Neural progenitor cell (in vitro differentiated cells): ENCODE measurements at regions not wholly inside any gene's neighbourhood (a gene's known extent, or its start where the extent isn't known, plus 50 kb on each side); places are given as distances from the start of the nearest gene placed in this dataset.

ENCODE experiments used
- DNase-seq: peaks from one replicate; pipeline ENCODE4 v3.0.0-alpha.2; 2016; ENCODE audit warnings: low spot score
- H2AFZ ChIP-seq: fragments of 200-600 bp; sonication (generic); replicated peaks from 2 replicates; pipeline ENCODE4 v1.6.1; 2016; ENCODE audit warnings: antibody characterized with exemption
- H3F3A ChIP-seq: fragments of 200-600 bp; sonication (generic); 2 replicates; pipeline ENCODE4 v1.6.1; 2016; ENCODE audit warnings: antibody characterized with exemption, low read depth
- H3K27ac ChIP-seq: fragments of 200-600 bp; sonication (generic); 2 replicates; pipeline ENCODE4 v1.5.1; 2016; ENCODE audit warnings: mild to moderate bottlenecking
- H3K27me3 ChIP-seq: fragments of 200-600 bp; sonication (generic); 2 replicates; pipeline ENCODE4 v1.6.1; 2016; ENCODE audit warnings: mild to moderate bottlenecking, moderate library complexity
- H3K36me3 ChIP-seq: fragments of 200-600 bp; sonication (generic); 2 replicates; pipeline ENCODE4 v1.5.1; 2016
- H3K4me1 ChIP-seq: fragments of 200-600 bp; sonication (generic); 2 replicates; pipeline ENCODE4 v1.6.1; 2016; ENCODE audit warnings: mixed run types
- H3K4me2 ChIP-seq: fragments of 200-600 bp; sonication (generic); 2 replicates; pipeline ENCODE4 v1.6.1; 2016
- H3K4me3 ChIP-seq: fragments of 200-600 bp; sonication (generic); 2 replicates; pipeline ENCODE4 v1.5.1; 2016
- H3K79me2 ChIP-seq: fragments of 200-600 bp; sonication (generic); 2 replicates; pipeline ENCODE4 v1.6.1; 2016; ENCODE audit warnings: low read depth
- H3K9ac ChIP-seq: fragments of 200-600 bp; sonication (generic); 2 replicates; pipeline ENCODE4 v1.6.1; 2016
- H3K9me3 ChIP-seq: fragments of 200-600 bp; sonication (generic); 2 replicates; pipeline ENCODE4 v1.5.1; 2016; ENCODE audit warnings: low read depth
- H4K20me1 ChIP-seq: fragments of 200-600 bp; sonication (generic); 2 replicates; pipeline ENCODE4 v1.6.1; 2016; ENCODE audit warnings: low read depth
- H3K27ac Mint-ChIP-seq: 3 replicates; pipeline ENCODE4 v1.8.0; 2021; ENCODE audit warnings: mixed read lengths
- H3K27me3 Mint-ChIP-seq: 2 replicates; pipeline ENCODE4 v1.8.0; 2022; ENCODE audit warnings: low read depth, mild to moderate bottlenecking, inconsistent platforms, moderate library complexity, mixed read lengths; ENCODE audit not compliant: insufficient read depth
- H3K36me3 Mint-ChIP-seq: 3 replicates; pipeline ENCODE4 v1.8.0; 2021; ENCODE audit warnings: mixed read lengths
- H3K4me1 Mint-ChIP-seq: 3 replicates; pipeline ENCODE4 v1.8.0; 2021; ENCODE audit warnings: mixed read lengths
- H3K4me3 Mint-ChIP-seq: 3 replicates; pipeline ENCODE4 v1.8.0; 2021; ENCODE audit warnings: mild to moderate bottlenecking, moderate library complexity, mixed read lengths
- H3K9me3 Mint-ChIP-seq: 3 replicates; pipeline ENCODE4 v1.8.0; 2020; ENCODE audit warnings: mixed read lengths
- CTCF ChIP-seq: fragments of 200-600 bp; sonication (generic); IDR thresholded peaks from 2 replicates; pipeline ENCODE4 v1.5.1; 2017; ENCODE audit warnings: antibody characterized with exemption, mild to moderate bottlenecking
- EZH2 ChIP-seq: fragments of 200-600 bp; sonication (generic); IDR thresholded peaks from 2 replicates; pipeline ENCODE4 v1.6.1; 2017; ENCODE audit warnings: antibody characterized with exemption, mild to moderate bottlenecking, moderate library complexity
- EZH2phosphoT487 ChIP-seq: fragments of 200-600 bp; sonication (generic); IDR thresholded peaks from 2 replicates; pipeline ENCODE4 v1.6.1; 2017; ENCODE audit warnings: antibody characterized with exemption

GRCh38 chr13:92938486-92939020, 288.1 kb upstream of the GPC6 start:
- Mint-ChIP-seq H3K4me3 (no peak overlapping the region), H3K4me1 (peaks cover 12% of the 10 kb centered on the region), H3K27me3 (no peaks in the 10 kb centered on the region), H3K27ac (no peak overlapping the region), H3K36me3 (no peaks in the 10 kb centered on the region), H3K9me3 (no peaks in the 10 kb centered on the region)
- no peaks in the 10 kb centered on the region for H4K20me1 ChIP-seq
- no peak overlapping the region for H3K27ac ChIP-seq
- H3K4me2 ChIP-seq = no peak overlapping the region
- no peaks in the 10 kb centered on the region for H3K27me3 ChIP-seq
- no peak overlapping the region for H3K9ac ChIP-seq
- DNase-seq = peak; percentile 4
- H3K79me2 ChIP-seq = no peaks in the 10 kb centered on the region
- H3K9me3 ChIP-seq = no peaks in the 10 kb centered on the region
- peak overlapping the region; percentile 66 for H2AFZ ChIP-seq
- no peak overlapping the region for H3K4me3 ChIP-seq
- peaks cover 3% of the 10 kb centered on the region for H3K4me1 ChIP-seq
- no peaks in the 10 kb centered on the region for H3F3A ChIP-seq
- H3K36me3 ChIP-seq = no peaks in the 10 kb centered on the region
- TF ChIP-seq CTCF = no peak
- TF ChIP-seq EZH2 = no peak
- TF ChIP-seq EZH2phosphoT487 = no peak

DNA sequence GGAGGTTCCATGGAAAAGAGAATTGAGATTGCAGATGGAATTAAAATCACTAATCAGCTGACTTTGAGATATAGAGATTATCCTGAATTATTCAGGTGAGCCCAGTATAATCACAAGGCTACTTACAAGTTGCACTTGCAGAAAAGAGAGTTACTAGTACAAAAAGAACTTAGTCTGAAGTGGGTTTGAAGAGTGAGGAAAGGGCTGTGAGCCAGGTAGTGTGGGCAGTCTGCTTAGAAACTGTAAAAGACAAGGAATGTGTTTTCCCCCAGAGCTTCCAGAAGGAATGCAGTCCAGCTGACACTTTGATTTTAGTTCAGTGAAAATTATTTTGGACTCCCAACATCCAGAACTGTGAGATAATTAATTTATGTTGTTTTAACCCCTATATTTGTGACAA, 285.4 kb upstream of the GPC6 start:
- DNase-seq = no peak
- H3K27ac Mint-ChIP-seq = no peak overlapping the region
- H4K20me1 ChIP-seq = no peaks in the 10 kb centered on the region

DNA sequence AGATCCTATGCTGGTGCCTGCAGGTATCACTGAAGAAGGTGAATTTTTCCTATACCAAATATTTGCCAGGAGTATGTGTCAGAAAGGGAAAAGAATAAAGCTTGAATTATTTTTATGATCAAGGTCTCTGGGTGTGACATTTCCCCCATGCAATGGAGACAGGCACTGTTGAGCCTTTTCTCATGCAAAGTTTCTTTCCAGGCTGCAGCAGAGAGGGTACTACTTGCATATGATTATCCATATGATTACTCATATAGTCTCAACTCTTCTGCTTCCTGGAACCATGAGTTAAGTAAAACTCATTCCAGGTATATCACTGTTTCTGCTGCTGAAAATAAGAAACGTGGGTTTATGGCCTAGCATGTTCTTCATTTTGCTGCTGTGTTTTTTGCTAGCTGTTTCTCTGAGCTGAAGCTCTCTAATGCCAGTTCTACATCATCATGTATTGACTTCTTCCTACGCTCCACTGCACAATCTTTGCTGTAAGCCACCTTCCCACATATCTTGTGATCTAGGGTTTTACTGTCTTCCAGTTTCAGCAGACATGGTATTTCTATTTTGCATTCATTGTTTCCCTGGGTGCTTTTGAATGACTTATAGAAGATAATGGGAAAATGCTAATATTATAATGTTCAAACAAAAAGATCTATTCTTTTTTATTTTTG, 278.7 kb upstream of the GPC6 start:
- no peaks in the 10 kb centered on the region for H3K36me3 ChIP-seq
- Mint-ChIP-seq H3K4me3 (no peak overlapping the region), H3K36me3 (no peaks in the 10 kb centered on the region), H3K9me3 (no peaks in the 10 kb centered on the region), H3K27me3 (no peaks in the 10 kb centered on the region), H3K4me1 (peaks cover 8% of the 10 kb centered on the region), H3K27ac (no peak overlapping the region)
- no peak overlapping the region for H3K4me3 ChIP-seq
- no peaks in the 10 kb centered on the region for H3K4me1 ChIP-seq
- no peaks in the 10 kb centered on the region for H3K79me2 ChIP-seq
- no peak for DNase-seq
- H3K9me3 ChIP-seq = no peaks in the 10 kb centered on the region
- no peaks in the 10 kb centered on the region for H3K27me3 ChIP-seq
- no peak overlapping the region for H2AFZ ChIP-seq
- no peaks in the 10 kb centered on the region for H3F3A ChIP-seq
- TF ChIP-seq EZH2phosphoT487 (no peak), EZH2 (no peak), CTCF (no peak)
- H3K4me2 ChIP-seq = no peak overlapping the region
- no peak overlapping the region for H3K9ac ChIP-seq
- no peak overlapping the region for H3K27ac ChIP-seq
- no peaks in the 10 kb centered on the region for H4K20me1 ChIP-seq

More for the DNA sequence above, 285.4 kb upstream of the GPC6 start:
- H3K4me2 ChIP-seq = no peak overlapping the region
- H3K4me3 ChIP-seq = no peak overlapping the region
- no peaks in the 10 kb centered on the region for H3K27me3 ChIP-seq
- no peaks in the 10 kb centered on the region for H3K9me3 Mint-ChIP-seq
- no peaks in the 10 kb centered on the region for H3K9me3 ChIP-seq
- H3K9ac ChIP-seq = no peak overlapping the region
- H3K4me1 Mint-ChIP-seq = peaks cover 12% of the 10 kb centered on the region
- H3K4me3 Mint-ChIP-seq = no peak overlapping the region
- H3K36me3 ChIP-seq = no peaks in the 10 kb centered on the region
- peaks cover 3% of the 10 kb centered on the region for H3K4me1 ChIP-seq
- H3K27me3 Mint-ChIP-seq = no peaks in the 10 kb centered on the region
- H2AFZ ChIP-seq = no peak overlapping the region
- no peaks in the 10 kb centered on the region for H3K79me2 ChIP-seq
- H3K36me3 Mint-ChIP-seq = no peaks in the 10 kb centered on the region
- H3F3A ChIP-seq = no peaks in the 10 kb centered on the region
- TF ChIP-seq CTCF (no peak), EZH2phosphoT487 (no peak), EZH2 (no peak)
- no peak overlapping the region for H3K27ac ChIP-seq
